ENCODE measurements at regions not wholly inside any gene's neighbourhood (a gene's known extent, or its start where the extent isn't known, plus 50 kb on each side); places are given as distances from the start of the nearest gene placed in this dataset.

GRCh38 chr10:30793093-30793492 lies 163.5 kb upstream of the LYZL2 start:
- DNase-seq (ENCODE audit: low read depth) = no peak

GRCh38 chr10:30792025-30792424 lies 162.5 kb upstream of the LYZL2 start:
- DNase-seq (ENCODE audit: low read depth) = no peak

GRCh38 chr10:30791197-30791611 lies 161.7 kb upstream of the LYZL2 start:
- DNase-seq (ENCODE audit: low read depth) = no peak

- no peak for DNase-seq (ENCODE audit: low read depth)
Measured at GRCh38 chr10:30789806-30790205, 160.3 kb upstream of the LYZL2 start.

- no peak for DNase-seq (ENCODE audit: low read depth)
Measured at GRCh38 chr10:30788307-30788706, 158.8 kb upstream of the LYZL2 start.

- DNase-seq (ENCODE audit: low read depth) = no peak
Measured at GRCh38 chr10:30786906-30787305, 157.4 kb upstream of the LYZL2 start.

- no peak for DNase-seq (ENCODE audit: low read depth)
Measured at GRCh38 chr10:30786131-30786530, 156.6 kb upstream of the LYZL2 start.

GRCh38 chr10:30784897-30785605 lies 155.5 kb upstream of the LYZL2 start:
- no peak for DNase-seq (ENCODE audit: low read depth)

GRCh38 chr10:30784524-30784896 lies 155.0 kb upstream of the LYZL2 start:
- DNase-seq (ENCODE audit: low read depth) = no peak

- peak; percentile 64 for DNase-seq (ENCODE audit: low read depth)
Measured at GRCh38 chr10:30783939-30784501, 154.5 kb upstream of the LYZL2 start.

GRCh38 chr10:30782537-30783461 lies 153.2 kb upstream of the LYZL2 start:
- DNase-seq (ENCODE audit: low read depth) = no peak

GRCh38 chr10:30782157-30782536 lies 152.6 kb upstream of the LYZL2 start:
- DNase-seq (ENCODE audit: low read depth) = no peak

GRCh38 chr10:30781670-30782121 lies 152.1 kb upstream of the LYZL2 start:
- DNase-seq (ENCODE audit: low read depth) = no peak

GRCh38 chr10:30778769-30779168 lies 149.2 kb upstream of the LYZL2 start:
- no peak for DNase-seq (ENCODE audit: low read depth)

GRCh38 chr10:30775779-30776591 lies 146.4 kb upstream of the LYZL2 start:
- DNase-seq (ENCODE audit: low read depth) = peak; percentile 60

- DNase-seq (ENCODE audit: low read depth) = no peak
Measured at GRCh38 chr10:30774261-30774660, 144.7 kb upstream of the LYZL2 start.

GRCh38 chr10:30773501-30773900 lies 143.9 kb upstream of the LYZL2 start:
- DNase-seq (ENCODE audit: low read depth) = no peak

GRCh38 chr10:30770816-30771215 lies 141.3 kb upstream of the LYZL2 start:
- no peak for DNase-seq (ENCODE audit: low read depth)

- DNase-seq (ENCODE audit: low read depth) = no peak
Measured at GRCh38 chr10:30770229-30770628, 140.7 kb upstream of the LYZL2 start.

GRCh38 chr10:30769361-30769760 lies 139.8 kb upstream of the LYZL2 start:
- DNase-seq (ENCODE audit: low read depth) = no peak

GRCh38 chr10:30765616-30766015 lies 136.1 kb upstream of the LYZL2 start:
- DNase-seq (ENCODE audit: low read depth) = no peak

GRCh38 chr10:30765022-30765615 lies 135.6 kb upstream of the LYZL2 start:
- no peak for DNase-seq (ENCODE audit: low read depth)
